IPS-18c (cell line): ENCODE measurements at regions not wholly inside any gene's neighbourhood (a gene's known extent, or its start where the extent isn't known, plus 50 kb on each side); places are given as distances from the start of the nearest gene placed in this dataset.

Source experiments
- H3K4me3 ChIP-seq: 2 replicates; pipeline ENCODE4 v1.7.0; 2013; ENCODE audit warnings: low read depth, mild to moderate bottlenecking, low read length, moderate library complexity; ENCODE audit not compliant: insufficient read depth
- H3K9me3 ChIP-seq: one replicate; pipeline ENCODE4 v1.6.1; 2013; ENCODE audit warnings: mild to moderate bottlenecking, low read length, moderate library complexity; ENCODE audit not compliant: control insufficient read depth, insufficient read depth

- H3K4me3 ChIP-seq: no peak overlapping the region
- no peaks in the 10 kb centered on the region for H3K9me3 ChIP-seq
These were observed 888.0 kb upstream of the SLC39A10 start for GRCh38 chr2:194769030-194769429.

- no peak overlapping the region for H3K4me3 ChIP-seq
- no peaks in the 10 kb centered on the region for H3K9me3 ChIP-seq
These were observed 891.3 kb upstream of the SLC39A10 start for GRCh38 chr2:194765723-194766122.

GRCh38 chr2:194750926-194751325 is 906.1 kb upstream of the SLC39A10 start:
- H3K4me3 ChIP-seq: no peak overlapping the region

GRCh38 chr2:194745557-194746146 is 911.4 kb upstream of the SLC39A10 start:
- no peak overlapping the region for H3K4me3 ChIP-seq
- H3K9me3 ChIP-seq: no peaks in the 10 kb centered on the region

More at GRCh38 chr2:194750926-194751325, 906.1 kb upstream of the SLC39A10 start:
- H3K9me3 ChIP-seq: no peaks in the 10 kb centered on the region

GRCh38 chr2:194742706-194743105 is 914.3 kb upstream of the SLC39A10 start:
- H3K4me3 ChIP-seq: no peak overlapping the region
- H3K9me3 ChIP-seq: no peaks in the 10 kb centered on the region

GRCh38 chr2:194739217-194739616 is 917.8 kb upstream of the SLC39A10 start:
- no peaks in the 10 kb centered on the region for H3K9me3 ChIP-seq
- no peak overlapping the region for H3K4me3 ChIP-seq

GRCh38 chr2:194735837-194736542 is 921.0 kb upstream of the SLC39A10 start:
- Histone ChIP-seq H3K4me3 (no peak overlapping the region), H3K9me3 (no peaks in the 10 kb centered on the region)

- H3K4me3 ChIP-seq: no peak overlapping the region
- no peaks in the 10 kb centered on the region for H3K9me3 ChIP-seq
These were observed 926.8 kb upstream of the SLC39A10 start for GRCh38 chr2:194730266-194730665.

GRCh38 chr2:194725169-194725568 is 931.9 kb upstream of the SLC39A10 start:
- Histone ChIP-seq H3K9me3 (no peaks in the 10 kb centered on the region), H3K4me3 (no peak overlapping the region)

GRCh38 chr2:194723446-194723845 is 933.6 kb upstream of the SLC39A10 start:
- Histone ChIP-seq H3K9me3 (no peaks in the 10 kb centered on the region), H3K4me3 (no peak overlapping the region)

- no peak overlapping the region for H3K4me3 ChIP-seq
- H3K9me3 ChIP-seq: no peaks in the 10 kb centered on the region
These were observed 935.8 kb upstream of the SLC39A10 start for GRCh38 chr2:194721227-194721626.

- H3K9me3 ChIP-seq: no peaks in the 10 kb centered on the region
- H3K4me3 ChIP-seq: no peak overlapping the region
These were observed 936.6 kb upstream of the SLC39A10 start for GRCh38 chr2:194720462-194720861.

GRCh38 chr2:194718881-194719280 is 938.1 kb upstream of the SLC39A10 start:
- Histone ChIP-seq H3K9me3 (no peaks in the 10 kb centered on the region), H3K4me3 (no peak overlapping the region)

GRCh38 chr2:194714541-194714940 is 942.5 kb upstream of the SLC39A10 start:
- Histone ChIP-seq H3K4me3 (no peak overlapping the region), H3K9me3 (no peaks in the 10 kb centered on the region)

GRCh38 chr2:194709840-194710239 is 947.2 kb upstream of the SLC39A10 start:
- H3K9me3 ChIP-seq: no peaks in the 10 kb centered on the region
- H3K4me3 ChIP-seq: no peak overlapping the region

GRCh38 chr2:194706179-194706578 is 950.8 kb upstream of the SLC39A10 start:
- no peak overlapping the region for H3K4me3 ChIP-seq
- H3K9me3 ChIP-seq: no peaks in the 10 kb centered on the region

GRCh38 chr2:194705398-194705797 is 951.6 kb upstream of the SLC39A10 start:
- Histone ChIP-seq H3K9me3 (no peaks in the 10 kb centered on the region), H3K4me3 (no peak overlapping the region)

GRCh38 chr2:194700726-194701125 is 956.3 kb upstream of the SLC39A10 start:
- no peak overlapping the region for H3K4me3 ChIP-seq
- H3K9me3 ChIP-seq: no peaks in the 10 kb centered on the region

- Histone ChIP-seq H3K9me3 (no peaks in the 10 kb centered on the region), H3K4me3 (no peak overlapping the region)
These were observed 956.9 kb upstream of the SLC39A10 start for GRCh38 chr2:194700116-194700515.
